ENCODE measurements at regions not wholly inside any gene's neighbourhood (a gene's known extent, or its start where the extent isn't known, plus 50 kb on each side); places are given as distances from the start of the nearest gene placed in this dataset.
A peak's percentile ranks its signal among the peaks of the same experiment; 100 is the strongest.

DNA sequence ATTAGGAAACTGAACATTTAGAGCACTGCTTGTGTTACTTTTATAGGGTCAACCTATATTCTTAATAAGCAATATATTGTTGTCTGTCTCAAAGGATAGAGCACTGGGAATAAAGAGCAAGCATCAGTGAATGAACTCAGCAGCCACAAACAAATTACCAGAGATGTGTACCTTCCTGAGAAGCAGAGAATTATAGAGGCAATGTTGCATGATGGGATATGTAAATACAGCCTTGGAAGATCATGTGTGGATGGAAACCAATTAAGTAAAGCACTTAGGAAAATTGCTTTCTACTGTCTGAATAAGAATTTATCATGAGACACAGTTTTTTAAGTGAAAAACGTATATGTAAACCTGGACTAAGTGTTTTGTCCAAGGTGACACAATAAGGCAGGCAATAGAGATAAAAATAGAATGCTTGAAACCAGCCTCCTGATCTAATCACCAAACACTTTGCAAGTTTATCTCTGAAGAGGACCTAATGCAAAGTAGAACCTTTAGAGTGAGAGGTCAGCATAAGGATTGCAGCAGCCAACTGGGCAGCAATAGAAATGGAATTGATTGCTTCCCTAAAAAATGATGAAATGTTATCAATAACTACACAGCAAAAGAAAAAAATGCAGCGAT, 848.0 kb downstream of the TUSC7 start:
- DNase-seq (ENCODE audit: low spot score), result no peak

DNA sequence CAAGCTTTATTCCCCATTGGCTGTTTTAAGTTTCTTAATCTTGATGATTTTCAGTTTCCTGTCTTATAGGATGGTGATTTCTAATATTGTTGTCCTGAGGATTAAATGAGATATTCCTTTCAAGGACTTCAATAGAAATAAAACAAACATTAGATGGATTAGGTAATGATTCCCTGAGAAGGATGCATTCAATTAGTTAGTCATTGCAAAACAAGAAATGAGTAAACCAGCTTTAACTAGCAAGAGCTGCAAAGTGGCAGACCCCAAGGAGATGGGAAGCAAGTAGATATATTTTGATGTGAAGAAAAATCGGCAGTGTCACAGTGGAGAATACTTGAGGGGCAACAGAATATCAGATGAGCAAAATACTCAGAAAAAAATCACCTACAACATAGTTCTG, 849.1 kb downstream of the TUSC7 start:
- DNase-seq (ENCODE audit: low spot score), result no peak

DNA sequence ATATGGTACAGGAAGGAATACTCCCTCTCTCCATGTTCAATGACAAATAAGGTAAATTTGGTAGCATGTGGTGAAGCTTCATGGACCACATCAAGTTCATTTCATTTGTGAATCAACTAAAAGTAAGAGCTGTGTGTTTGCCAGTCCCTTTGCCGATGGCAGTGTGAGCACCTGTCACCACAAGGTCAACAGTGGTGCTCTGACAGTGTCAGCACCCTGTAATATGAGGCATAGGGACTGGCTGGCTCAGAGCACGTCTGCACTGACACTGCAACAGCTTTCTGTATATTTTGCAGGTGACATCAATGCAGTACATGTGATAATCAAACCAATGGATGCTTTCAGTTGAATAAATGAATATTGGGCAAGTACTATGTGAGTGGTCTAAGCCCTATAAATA, 852.4 kb downstream of the TUSC7 start:
- no peak for DNase-seq (ENCODE audit: low spot score)

DNA sequence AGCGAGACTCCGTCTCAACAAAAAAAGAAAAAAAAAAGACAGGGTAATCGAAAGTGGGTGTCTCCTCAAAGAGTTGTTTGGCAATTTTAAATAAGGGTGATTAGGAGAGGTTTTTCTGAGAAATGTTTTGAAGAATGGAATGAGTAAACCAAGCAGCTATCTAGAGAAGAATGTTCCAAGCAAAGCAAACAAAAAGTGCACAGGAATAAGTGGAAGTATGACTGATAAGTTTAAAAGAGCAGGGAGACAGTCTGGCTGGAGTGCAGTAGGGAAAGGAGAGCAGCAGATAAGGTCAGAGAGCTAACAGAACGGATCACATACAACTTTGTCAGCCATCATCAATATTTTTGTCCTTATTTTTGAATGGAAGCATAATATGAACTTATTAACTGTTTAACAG, 853.5 kb downstream of the TUSC7 start:
- peak; percentile 12 for DNase-seq (ENCODE audit: low spot score)

DNA sequence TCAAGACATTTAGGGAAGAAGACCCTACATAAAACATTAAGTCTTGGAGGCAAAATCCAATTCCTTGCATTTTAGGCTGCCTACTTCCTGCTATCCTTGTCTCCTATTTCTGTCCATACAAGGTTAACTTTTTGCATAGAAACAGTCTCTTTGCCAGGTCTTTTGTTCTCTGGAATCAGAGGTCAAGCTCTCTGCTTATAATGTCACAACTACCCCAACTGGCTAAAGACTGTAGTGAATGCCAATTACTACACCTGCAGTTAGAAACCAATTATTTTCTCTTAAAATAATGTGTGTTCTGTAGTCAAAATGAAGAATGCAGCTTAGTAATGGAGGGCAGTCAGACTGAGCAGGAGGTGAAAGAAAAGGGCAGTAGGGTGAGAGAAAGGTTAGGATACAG, 856.2 kb downstream of the TUSC7 start:
- DNase-seq (ENCODE audit: low spot score), result no peak

DNA sequence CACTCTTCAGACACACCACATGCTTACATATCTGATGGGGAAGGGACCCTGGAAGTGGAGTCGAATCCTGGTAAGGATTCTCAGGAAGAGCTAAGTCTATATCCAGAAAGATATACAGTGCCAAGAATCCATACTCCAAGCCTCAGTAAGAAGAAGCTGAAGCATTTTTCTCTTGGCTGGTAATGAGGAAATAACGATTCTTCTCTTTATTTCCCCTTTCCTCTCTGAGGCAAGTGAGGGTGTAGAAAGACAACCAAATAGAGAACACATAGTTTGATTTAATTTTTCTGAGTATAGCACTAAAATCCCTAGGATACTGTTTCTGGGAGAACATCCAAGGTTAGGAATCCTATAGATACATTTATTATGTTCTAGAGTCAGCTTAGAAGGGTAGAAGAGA, 857.3 kb downstream of the TUSC7 start:
- no peak for DNase-seq (ENCODE audit: low spot score)

DNA sequence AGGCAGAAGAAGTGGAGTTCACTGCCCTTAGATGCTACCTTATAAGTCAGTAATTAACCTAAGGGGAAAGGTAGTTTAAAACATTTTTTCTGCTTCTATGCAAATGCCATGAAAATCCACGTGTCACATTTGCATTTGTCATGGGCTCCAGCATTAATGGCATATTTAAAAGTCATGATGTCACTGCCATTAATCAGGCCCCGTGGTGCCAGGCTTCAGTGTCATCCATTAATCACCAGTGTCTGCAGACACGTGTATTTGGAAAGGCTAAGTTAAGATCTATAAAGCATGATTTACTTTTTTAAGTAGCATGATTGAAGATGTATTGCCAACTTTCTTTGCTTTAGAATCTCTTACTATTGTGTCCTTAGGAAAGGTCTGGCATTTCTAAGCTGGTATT, 857.8 kb downstream of the TUSC7 start:
- no peak for DNase-seq (ENCODE audit: low spot score)

DNA sequence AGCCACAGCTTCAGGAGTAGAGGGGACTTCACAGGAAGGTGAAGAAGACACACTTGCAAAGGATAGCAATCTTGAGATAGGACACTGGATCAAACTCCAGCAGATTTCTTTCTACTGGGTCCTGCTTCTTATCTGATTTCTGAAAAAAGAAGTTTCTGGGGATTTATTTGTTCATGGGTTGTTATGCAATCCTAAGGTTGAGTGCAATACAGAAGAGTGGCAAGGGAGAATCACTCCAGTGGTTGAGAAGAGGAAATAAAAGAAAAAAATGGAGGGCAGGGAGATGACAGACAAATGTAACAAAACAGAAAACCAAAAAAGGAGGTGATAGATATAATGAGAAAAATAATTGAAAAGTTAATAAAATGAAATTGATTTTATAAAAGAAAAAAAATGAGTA, 858.3 kb downstream of the TUSC7 start:
- DNase-seq (ENCODE audit: low spot score), result no peak

DNA sequence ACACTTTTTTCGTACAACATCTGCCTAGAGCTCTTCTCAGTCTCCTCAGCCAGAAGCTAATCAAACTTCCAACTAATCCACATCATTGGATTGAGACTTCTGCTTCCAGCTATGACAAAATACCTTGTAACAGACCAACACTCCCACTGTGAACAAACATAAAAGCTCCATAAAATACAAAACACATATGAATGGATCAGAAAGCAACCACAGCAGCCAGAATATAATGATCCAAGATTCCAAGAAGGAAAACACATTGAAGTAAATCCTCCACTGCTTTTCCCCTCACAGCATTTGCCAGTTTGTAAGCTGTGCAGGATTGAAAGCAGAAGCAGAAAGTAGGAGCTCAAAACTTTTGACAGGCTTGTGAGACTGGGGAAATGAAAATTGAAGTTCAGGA, 863.2 kb downstream of the TUSC7 start:
- DNase-seq (ENCODE audit: low spot score), result no peak

DNA sequence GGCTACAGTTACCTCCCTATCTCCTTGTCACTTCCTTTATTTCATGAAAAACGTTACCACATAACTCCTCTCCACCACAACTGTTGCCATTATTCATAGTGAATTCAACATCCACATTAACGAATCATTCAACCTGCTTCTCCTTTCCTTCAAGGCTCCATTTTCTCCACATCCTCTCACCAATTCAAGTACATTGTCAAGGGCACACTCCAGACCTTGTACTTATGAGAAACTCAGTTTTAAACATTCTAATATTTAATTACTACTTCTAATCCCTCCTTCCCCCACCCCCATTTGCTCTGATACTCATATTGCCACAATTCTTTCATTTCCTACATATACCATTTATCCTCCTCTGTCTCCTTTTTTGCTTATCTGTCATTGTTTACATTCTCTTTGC, 871.2 kb downstream of the TUSC7 start:
- no peak for DNase-seq (ENCODE audit: low spot score)

DNA sequence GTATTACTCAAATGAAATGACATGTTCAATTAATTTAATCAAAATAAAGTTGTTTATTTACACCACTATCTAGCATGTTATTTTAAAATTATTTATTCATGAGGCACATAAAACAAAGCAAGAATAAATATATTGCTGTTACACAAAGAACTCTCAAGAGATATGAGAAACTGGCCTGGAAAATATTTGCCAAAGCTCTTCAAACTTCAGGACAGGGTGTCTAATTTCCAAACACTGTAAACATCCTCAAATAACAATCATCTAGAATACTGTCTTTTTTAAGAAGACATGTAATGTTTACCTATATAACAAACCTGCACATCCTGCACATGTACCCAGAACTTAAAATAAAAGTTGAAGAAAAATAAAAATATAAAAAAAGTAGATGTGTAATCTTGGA, 876.6 kb downstream of the TUSC7 start:
- DNase-seq (ENCODE audit: low spot score), result no peak

DNA sequence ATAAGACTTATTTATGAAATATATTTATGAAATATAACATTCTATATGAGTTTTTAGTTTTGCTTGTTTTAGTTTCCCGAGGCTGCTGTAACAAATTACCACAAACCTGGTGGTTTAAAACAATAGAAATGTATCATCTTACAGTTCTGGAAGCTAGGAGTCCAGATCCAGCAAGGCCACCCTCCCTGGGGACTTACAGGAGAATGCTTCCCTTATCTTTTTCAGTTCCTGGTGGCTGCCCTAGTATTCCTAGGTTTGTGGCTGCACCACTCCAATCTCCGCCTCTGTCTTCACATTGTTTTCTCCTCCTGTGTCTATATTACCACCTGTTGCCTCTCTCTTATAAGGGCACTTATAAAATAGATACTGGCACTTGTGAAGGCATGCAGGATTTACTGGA, 877.8 kb downstream of the TUSC7 start:
- DNase-seq (ENCODE audit: low spot score), result no peak

DNA sequence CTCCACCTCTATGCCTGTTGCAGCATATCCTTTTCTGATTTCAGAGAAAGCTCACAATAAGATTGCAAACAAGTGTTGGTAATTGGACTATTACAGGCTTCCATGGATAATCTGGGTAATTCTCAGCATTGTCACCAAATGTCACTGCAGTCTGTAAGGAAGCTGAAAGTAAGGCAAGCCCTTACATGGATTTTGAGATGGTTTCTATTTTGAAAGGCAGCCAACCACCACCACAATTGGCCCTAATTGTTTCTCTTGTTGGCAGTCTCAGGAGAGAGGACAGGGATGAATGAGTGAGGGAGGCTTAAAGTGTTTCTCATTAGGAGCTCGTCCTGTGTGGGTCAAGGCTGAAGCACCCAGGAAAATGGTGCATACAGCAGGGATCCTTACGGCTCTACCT, 879.9 kb downstream of the TUSC7 start:
- no peak for DNase-seq (ENCODE audit: low spot score)

DNA sequence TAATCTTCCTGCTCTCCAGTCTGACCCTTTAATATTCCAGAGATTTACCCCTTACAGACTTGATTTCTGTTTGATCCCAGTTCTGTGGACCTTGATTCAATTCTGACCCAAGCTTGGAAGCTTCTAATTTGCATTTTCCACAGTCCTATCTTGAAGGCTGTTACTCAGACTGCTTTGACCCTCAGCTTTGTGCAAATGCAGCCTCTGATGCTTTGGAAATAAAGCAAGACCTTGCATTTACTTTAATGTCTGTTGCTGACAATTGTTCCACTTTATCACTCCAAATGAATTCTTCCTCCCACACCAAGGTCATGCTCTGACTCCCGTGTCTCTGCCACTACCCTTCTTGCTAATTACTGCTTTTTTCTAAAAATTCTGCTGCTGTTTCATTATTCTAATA, 886.0 kb downstream of the TUSC7 start:
- no peak for DNase-seq (ENCODE audit: low spot score)

DNA sequence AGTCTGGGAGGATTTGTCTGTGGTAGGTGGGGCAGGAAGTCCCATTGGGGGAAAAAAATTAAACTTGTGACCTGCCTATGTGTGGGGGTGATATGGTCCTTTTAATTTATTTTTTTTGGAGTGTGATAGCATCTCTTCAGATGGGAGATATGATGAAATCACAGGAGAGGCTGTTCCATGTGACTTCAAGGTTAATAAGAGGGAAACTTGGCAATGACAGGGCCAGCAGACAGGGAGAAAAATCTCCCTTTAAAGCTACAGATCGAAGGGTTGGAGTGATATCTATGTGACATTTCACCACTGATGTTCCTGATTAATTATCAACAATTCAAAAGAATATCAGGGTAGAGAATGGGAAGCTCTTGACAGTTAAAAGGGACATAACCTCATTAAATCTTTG, 886.9 kb downstream of the TUSC7 start:
- no peak for DNase-seq (ENCODE audit: low spot score)

DNA sequence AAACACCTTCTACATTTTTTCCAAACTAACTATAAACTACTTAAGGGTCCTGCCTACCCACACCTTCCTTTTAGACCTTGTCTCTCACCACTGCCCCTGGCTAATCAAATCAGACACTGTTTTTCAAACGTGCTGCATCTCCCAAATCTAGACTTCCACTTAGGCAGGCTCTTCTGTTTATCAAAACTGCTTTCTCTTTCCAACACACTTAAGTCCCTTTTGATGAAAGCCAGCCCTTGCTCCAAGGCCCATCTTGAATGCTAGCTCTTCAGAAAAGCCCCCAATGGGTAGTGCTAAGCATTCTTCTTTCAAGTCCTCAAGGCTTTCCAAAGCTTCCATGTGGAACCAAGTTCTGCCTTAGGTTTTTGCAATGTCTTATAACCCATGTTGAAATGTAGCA, 888.3 kb downstream of the TUSC7 start:
- no peak for DNase-seq (ENCODE audit: low spot score)

DNA sequence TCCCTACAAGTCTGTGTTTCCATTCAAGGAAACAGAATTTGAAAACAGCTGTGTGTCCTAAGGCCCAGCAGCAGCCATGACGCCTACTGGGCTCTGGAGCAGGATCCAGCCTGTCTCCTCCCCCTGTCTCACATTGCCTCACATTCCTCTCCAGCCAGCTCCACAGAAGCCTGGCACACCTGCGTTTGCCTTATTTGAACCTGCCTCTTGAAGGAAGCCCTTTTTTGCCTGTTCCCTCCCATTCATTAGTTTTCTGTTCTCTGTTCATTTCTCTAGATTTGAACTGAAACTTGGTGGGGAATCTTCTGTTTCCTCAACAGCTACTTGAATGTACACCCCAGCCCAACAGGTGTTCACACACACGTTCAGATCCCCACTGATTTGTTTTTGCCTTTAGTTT, 890.5 kb downstream of the TUSC7 start:
- DNase-seq (ENCODE audit: low spot score), result no peak

DNA sequence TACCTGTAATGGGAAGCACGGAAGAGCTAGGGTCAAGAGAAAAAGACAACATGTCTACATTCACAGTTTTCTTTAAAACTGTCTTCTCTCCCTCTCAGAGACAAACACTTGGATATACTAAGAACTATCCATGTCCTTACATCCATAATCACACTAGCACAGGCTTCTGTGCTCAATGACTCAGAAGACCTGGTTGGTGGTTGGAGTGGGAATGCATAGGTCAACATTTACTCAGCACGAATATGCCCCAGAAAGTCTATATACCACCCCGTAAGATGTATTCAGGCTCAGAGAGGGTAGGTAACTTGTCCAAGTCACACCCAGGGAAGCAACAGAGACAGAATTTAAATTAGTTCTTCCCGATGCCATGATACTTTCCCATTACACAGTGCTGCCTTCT, 891.1 kb downstream of the TUSC7 start:
- DNase-seq (ENCODE audit: low spot score), result no peak

DNA sequence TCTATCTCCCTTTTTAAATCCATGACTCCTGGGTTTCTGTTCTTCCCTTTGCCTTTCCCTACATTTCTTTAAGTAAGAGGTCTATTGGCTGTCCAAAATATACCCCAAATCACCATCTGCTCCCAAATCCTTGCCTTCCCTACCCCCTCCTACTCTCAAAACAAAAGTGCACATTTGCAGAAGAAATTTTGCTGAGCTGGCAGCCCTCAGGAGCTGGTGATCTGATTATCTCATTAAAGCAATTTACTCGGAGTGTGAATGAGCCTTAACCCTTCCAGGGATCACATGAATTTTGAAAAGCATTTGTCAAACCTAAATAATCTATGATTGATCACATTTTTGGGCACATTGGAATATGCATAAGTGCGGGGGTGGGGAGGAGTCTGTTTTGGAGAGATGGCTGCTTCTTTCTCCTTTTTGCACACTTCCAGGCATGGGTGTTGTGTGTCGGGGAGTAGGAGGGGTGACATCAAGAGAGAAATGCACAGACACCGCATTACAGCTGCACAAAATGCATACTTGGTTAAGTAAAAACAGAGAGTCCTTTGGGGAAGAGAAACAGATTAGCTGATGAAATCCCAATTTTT, 892.6 kb downstream of the TUSC7 start:
- no peak for DNase-seq (ENCODE audit: low spot score)

DNA sequence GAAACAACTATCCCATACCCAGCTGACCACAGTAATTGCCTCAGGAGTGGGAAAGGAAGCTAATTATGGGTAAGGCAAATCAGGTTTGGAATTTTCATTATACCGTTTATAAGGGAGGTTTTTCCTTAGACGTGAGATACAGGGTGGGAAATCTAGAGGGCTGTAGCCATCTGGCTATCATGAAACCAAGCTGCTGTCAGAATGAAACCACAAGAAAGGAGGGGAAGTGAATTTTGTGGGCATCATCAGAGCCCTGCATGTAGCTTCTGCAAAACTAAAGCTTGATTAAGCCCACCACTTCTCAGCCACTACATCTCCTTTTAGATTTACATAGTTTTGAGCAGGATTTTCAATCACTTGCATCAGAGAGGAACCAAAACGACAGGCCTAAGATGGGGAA, 893.5 kb downstream of the TUSC7 start:
- DNase-seq (ENCODE audit: low spot score), result no peak

DNA sequence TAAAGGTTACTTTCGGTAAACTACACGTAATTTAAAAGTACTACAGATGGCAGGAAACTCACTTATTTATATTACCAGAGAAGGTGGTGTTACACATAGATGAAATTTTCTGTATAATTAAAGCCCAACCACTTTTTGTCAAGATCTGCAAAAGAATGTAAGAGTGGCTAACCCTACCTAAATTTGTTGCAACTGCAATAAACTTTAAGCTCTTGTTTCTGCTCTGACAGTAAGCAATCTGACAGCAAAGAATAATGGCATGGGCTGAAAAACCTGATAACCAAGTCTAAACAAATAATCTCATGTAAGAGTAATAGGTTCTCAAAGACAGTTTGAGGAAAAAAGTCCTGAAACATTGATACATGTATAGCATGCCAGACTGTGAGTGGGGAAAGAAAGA, 897.3 kb downstream of the TUSC7 start:
- DNase-seq (ENCODE audit: low spot score), result no peak

DNA sequence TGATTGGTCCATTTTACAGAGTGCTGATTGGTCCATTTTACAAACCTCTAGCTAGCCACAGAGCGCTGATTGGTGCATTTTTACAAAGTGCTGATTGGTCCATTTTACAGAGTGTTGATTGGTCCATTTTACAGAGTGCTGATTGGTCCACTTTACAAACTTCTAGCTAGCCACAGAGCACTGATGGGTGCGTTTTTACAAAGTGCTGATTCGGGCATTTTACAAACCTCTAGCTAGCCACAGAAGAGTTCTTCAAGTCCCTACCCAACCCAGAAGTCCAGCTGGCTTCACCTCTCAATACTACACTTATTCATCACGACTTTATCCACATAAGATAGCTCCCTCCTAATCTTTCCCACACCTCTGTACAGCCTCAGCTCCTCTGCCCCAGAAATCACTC, 899.8 kb downstream of the TUSC7 start:
- DNase-seq (ENCODE audit: low spot score), result no peak

DNA sequence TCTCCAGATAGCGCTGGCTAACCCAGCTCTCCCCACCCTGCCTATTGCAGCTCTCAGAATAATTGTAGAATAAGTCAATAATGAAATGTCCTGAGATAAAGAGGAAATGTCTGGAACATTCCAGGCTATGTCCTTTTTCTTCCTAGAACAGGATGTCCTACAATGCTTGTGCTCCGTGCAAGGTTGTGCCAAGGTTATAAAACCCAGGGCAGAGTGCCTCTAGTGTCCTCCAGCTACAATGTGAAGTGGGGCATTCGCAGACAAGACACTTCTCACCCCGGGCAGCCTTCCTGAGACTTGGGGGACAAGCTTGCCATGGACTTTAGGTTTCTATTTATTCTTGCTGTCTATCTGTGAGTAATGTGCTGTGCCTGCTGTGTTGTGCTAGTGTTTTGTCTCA, 900.6 kb downstream of the TUSC7 start:
- no peak for DNase-seq (ENCODE audit: low spot score)

DNA sequence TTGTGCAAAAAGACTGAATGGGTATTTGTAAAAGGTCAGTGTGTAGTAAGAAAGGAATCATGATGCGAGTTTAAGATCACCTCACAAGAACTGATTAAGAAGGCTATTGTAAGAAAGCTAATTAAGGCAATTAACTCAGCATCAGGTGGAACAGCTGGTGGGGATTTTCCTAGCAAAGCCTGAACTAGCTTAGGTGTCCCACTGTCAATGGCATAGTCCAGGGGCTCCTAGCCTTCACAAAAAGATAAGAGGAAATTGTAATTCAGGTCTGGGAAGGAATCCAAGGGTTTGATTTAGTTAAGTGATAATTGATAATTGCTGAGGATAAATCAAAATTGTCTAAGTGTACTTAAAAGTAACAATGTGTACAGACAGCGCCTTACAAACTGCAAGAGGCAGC, 901.6 kb downstream of the TUSC7 start:
- no peak for DNase-seq (ENCODE audit: low spot score)

DNA sequence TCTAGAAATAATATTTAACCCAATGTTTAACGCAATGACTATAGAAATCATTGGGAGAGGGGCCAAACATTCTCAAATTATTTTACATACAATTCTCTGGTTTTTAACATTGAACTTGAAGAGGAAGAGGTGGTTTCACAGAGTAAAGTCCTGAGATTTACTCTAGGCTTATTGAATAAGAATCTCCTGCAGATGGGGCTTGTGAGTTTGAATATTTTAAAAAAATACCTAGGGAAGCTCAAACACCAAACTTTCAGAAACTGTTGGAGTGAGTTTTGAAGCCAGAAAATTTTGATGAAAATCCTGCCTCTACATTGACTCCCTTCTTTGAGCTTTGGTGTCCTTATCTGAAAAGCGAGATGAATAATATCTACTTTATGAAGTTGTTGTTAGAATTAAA, 906.6 kb downstream of the TUSC7 start:
- DNase-seq (ENCODE audit: low spot score), result no peak
